Natural killer cell (primary cell): ENCODE measurements at regions not wholly inside any gene's neighbourhood (a gene's known extent, or its start where the extent isn't known, plus 50 kb on each side); places are given as distances from the start of the nearest gene placed in this dataset.
A peak's percentile ranks its signal among the peaks of the same experiment; 100 is the strongest.

ENCODE experiments used
- ATAC-seq, 3 donors: fragments of 150-1000 bp in 2 of 3; fragments of 200-7000 bp in 1 of 3; cut with Tn5 transposase; 1 replicate in 1 of 3; 2 replicates in 2 of 3; pipeline ENCODE4 v1.10.0; 2021; ENCODE audit warnings: mild to moderate bottlenecking in 2 of 3, moderate library complexity in 2 of 3
- DNase-seq, 2 donors: peaks; one replicate each; pipeline versions ENCODE4 v3.0.0 to v3.0.0-alpha.2; 2013 to 2021; ENCODE audit warnings: mixed read lengths in 1 of 2
- H3K27ac ChIP-seq: one replicate; pipeline ENCODE4 v1.5.1; 2013; ENCODE audit warnings: mild to moderate bottlenecking, low read length
- H3K27me3 ChIP-seq: one replicate; pipeline ENCODE4 v1.6.1; 2013; ENCODE audit warnings: low read length; ENCODE audit not compliant: control insufficient read depth, insufficient read depth
- H3K36me3 ChIP-seq: one replicate; pipeline ENCODE4 v1.6.1; 2013; ENCODE audit warnings: low read length; ENCODE audit not compliant: control insufficient read depth, insufficient read depth
- H3K4me1 ChIP-seq: one replicate; pipeline ENCODE4 v1.6.1; 2013; ENCODE audit warnings: low read length; ENCODE audit not compliant: control insufficient read depth, insufficient read depth
- H3K4me3 ChIP-seq: one replicate; pipeline ENCODE4 v1.5.1; 2013; ENCODE audit warnings: low read length
- H3K9me3 ChIP-seq: one replicate; pipeline ENCODE4 v1.6.1; 2013; ENCODE audit warnings: low read length; ENCODE audit not compliant: control insufficient read depth, insufficient read depth
- H3K27ac Mint-ChIP-seq, 2 donors: one replicate each; pipeline ENCODE4 v1.8.0; 2022; ENCODE audit warnings: mild to moderate bottlenecking in 2 of 2, mixed read lengths in 2 of 2, moderate library complexity in 1 of 2
- H3K27me3 Mint-ChIP-seq, 2 donors: one replicate each; pipeline ENCODE4 v1.8.0; 2022; ENCODE audit warnings: low read depth in 2 of 2, mixed read lengths in 2 of 2
- H3K36me3 Mint-ChIP-seq: one replicate; pipeline ENCODE4 v1.8.0; 2022; ENCODE audit warnings: mixed read lengths
- H3K4me1 Mint-ChIP-seq, 2 donors: one replicate each; pipeline ENCODE4 v1.8.0; 2022; ENCODE audit warnings: mixed read lengths in 2 of 2
- H3K4me3 Mint-ChIP-seq: one replicate; pipeline ENCODE4 v1.8.0; 2022; ENCODE audit warnings: mild to moderate bottlenecking, moderate library complexity, mixed read lengths
- H3K9me3 Mint-ChIP-seq, 2 donors: one replicate each; pipeline ENCODE4 v1.8.0; 2022; ENCODE audit warnings: mixed read lengths in 2 of 2
- CTCF ChIP-seq: fragments of 200-600 bp; IDR thresholded peaks from one replicate; pipeline ENCODE4 v1.8.0; 2022; ENCODE audit warnings: antibody characterized with exemption
- WGBS: methylation state at CpG from one replicate; pipeline ENCODE4 v1.1.7; 2013; ENCODE audit warnings: missing lambda C conversion rate; ENCODE audit not compliant: insufficient coverage; 5-methylcytosine and 5-hydroxymethylcytosine counted together
- intact Hi-C: fragments of 100-400 bp; cut with micrococcal nuclease; formaldehyde crosslinking; loops from one replicate; pipeline ENCODE4 v1.14.2; 2022

GRCh38 chr15:89412905-89413411 lies 78.3 kb upstream of the POLG start:
- no peaks in the 10 kb centered on the region for H3K9me3 ChIP-seq
- H3K27me3 ChIP-seq = peaks cover 86% of the 10 kb centered on the region
- ATAC-seq (no peak), DNase-seq (no peak)
- Mint-ChIP-seq H3K4me3 (no peak overlapping the region), H3K4me1 (peaks cover 25 to 31% of the 10 kb centered on the region in 2 donors), H3K9me3 (no peaks in the 10 kb centered on the region), H3K27me3 (peaks cover 81 to 86% of the 10 kb centered on the region in 2 donors), H3K36me3 (no peaks in the 10 kb centered on the region), H3K27ac (no peak overlapping the region)
- intact Hi-C loops = no loop called here
- 16% methylated on average over 10 of the region's 11 CpGs for WGBS
- H3K27ac ChIP-seq = no peak overlapping the region
- no peaks in the 10 kb centered on the region for H3K36me3 ChIP-seq
- TF ChIP-seq CTCF = no peak
- H3K4me3 ChIP-seq = no peak overlapping the region
- H3K4me1 ChIP-seq = peaks cover 39% of the 10 kb centered on the region

GRCh38 chr15:89410039-89410435 lies 75.4 kb upstream of the POLG start:
- Histone ChIP-seq H3K27me3 (peaks cover 92% of the 10 kb centered on the region), H3K4me3 (no peak overlapping the region), H3K4me1 (peaks cover 50% of the 10 kb centered on the region), H3K36me3 (no peaks in the 10 kb centered on the region), H3K27ac (no peak overlapping the region), H3K9me3 (no peaks in the 10 kb centered on the region)
- Mint-ChIP-seq H3K36me3 (no peaks in the 10 kb centered on the region), H3K4me1 (peaks cover 23 to 33% of the 10 kb centered on the region in 2 donors), H3K27me3 (peaks cover 77 to 83% of the 10 kb centered on the region in 2 donors), H3K4me3 (peak overlapping the region; percentile 45), H3K27ac (no peak overlapping the region), H3K9me3 (no peaks in the 10 kb centered on the region)
- WGBS = 15% methylated on average over 19 of the region's 19 CpGs
- no peak for ATAC-seq
- no peak for DNase-seq
- no peak for TF ChIP-seq CTCF
- intact Hi-C loops = no loop called here

- WGBS = 11% methylated on average over 56 of the region's 56 CpGs
- H3K9me3 Mint-ChIP-seq = no peaks in the 10 kb centered on the region
- H3K4me3 ChIP-seq = peak overlapping the region; percentile 16
- no peak for ATAC-seq
- H3K27me3 Mint-ChIP-seq = peaks cover 71 to 84% of the 10 kb centered on the region in 2 donors
- H3K4me3 Mint-ChIP-seq = peak overlapping the region; percentile 89
- DNase-seq = peak in 1 of 2 donors; percentile 23
- TF ChIP-seq CTCF = no peak
- H3K27ac Mint-ChIP-seq = no peak overlapping the region
- peaks cover 23 to 33% of the 10 kb centered on the region in 2 donors for H3K4me1 Mint-ChIP-seq
- no peak overlapping the region for H3K27ac ChIP-seq
- H3K36me3 ChIP-seq = no peaks in the 10 kb centered on the region
- peaks cover 50% of the 10 kb centered on the region for H3K4me1 ChIP-seq
- no peaks in the 10 kb centered on the region for H3K36me3 Mint-ChIP-seq
- intact Hi-C loops = no loop called here
- H3K9me3 ChIP-seq = no peaks in the 10 kb centered on the region
- H3K27me3 ChIP-seq = peaks cover 94% of the 10 kb centered on the region
Observed at GRCh38 chr15:89409184-89410038, 74.8 kb upstream of the POLG start.
